ENCODE measurements at regions not wholly inside any gene's neighbourhood (a gene's known extent, or its start where the extent isn't known, plus 50 kb on each side); places are given as distances from the start of the nearest gene placed in this dataset.

- H3K9me3 ChIP-seq (replicated peaks; ENCODE audit: insufficient read depth, low read length) = no peaks in the 10 kb centered on the region
- H3K4me1 ChIP-seq (ENCODE audit: low read length) = no peaks in the 10 kb centered on the region
- peaks cover 15% of the 10 kb centered on the region; the same call in 1 of the 2 replicates for H3K27me3 ChIP-seq (replicated peaks; ENCODE audit: insufficient read depth, low read length)
- H2AFZ ChIP-seq (ENCODE audit: low read length) = no peak overlapping the region
- no peaks in the 10 kb centered on the region for H3K9me2 ChIP-seq (replicated peaks; ENCODE audit: insufficient read depth, low read length)
- no peaks in the 10 kb centered on the region for H3F3A ChIP-seq (ENCODE audit: insufficient read depth, low read length)
- TF ChIP-seq CTCF (IDR thresholded peaks at IDR 0.05; ENCODE audit: low read length) (no peak), EZH2phosphoT487 (IDR thresholded peaks at IDR 0.05; ENCODE audit: low read length) (no peak), EZH2 (optimal IDR thresholded peaks at IDR 0.05; ENCODE audit: low read depth, low read length) (no peak)
- no peaks in the 10 kb centered on the region for H3K36me3 ChIP-seq (replicated peaks; ENCODE audit: insufficient read depth, low read length)
- no peaks in the 10 kb centered on the region for H3K79me2 ChIP-seq (ENCODE audit: low read length)
- H4K20me1 ChIP-seq (ENCODE audit: insufficient read depth, low read length) = no peaks in the 10 kb centered on the region
- H3K4me3 ChIP-seq (ENCODE audit: low read length) = no peak overlapping the region
- no peak overlapping the region for H3K27ac ChIP-seq (ENCODE audit: low read length)
- DNase-seq = no peak
- H3K4me2 ChIP-seq (ENCODE audit: low read depth, low read length) = no peak overlapping the region
- H3K9ac ChIP-seq (ENCODE audit: low read length) = no peak overlapping the region
Observed at GRCh38 chr5:2143088-2143487, 260.4 kb upstream of the IRX4 start.

- TF ChIP-seq CTCF (IDR thresholded peaks at IDR 0.05; ENCODE audit: low read length) = no peak
- TF ChIP-seq EZH2 (optimal IDR thresholded peaks at IDR 0.05; ENCODE audit: low read depth, low read length) = no peak
- no peak for TF ChIP-seq EZH2phosphoT487 (IDR thresholded peaks at IDR 0.05; ENCODE audit: low read length)
- Histone ChIP-seq H3K27me3 (replicated peaks; ENCODE audit: insufficient read depth, low read length) (peaks cover 15% of the 10 kb centered on the region; the same call in 1 of the 2 replicates), H3K4me2 (ENCODE audit: low read depth, low read length) (peak overlapping the region; percentile 21; the same call in 1 of the 2 replicates)
Observed at GRCh38 chr5:2142456-2142954, 259.8 kb upstream of the IRX4 start.

GRCh38 chr5:2141254-2142000 lies 258.7 kb upstream of the IRX4 start:
- no peak overlapping the region for H3K4me2 ChIP-seq (ENCODE audit: low read depth, low read length)
- TF ChIP-seq CTCF (IDR thresholded peaks at IDR 0.05; ENCODE audit: low read length) (no peak), EZH2 (optimal IDR thresholded peaks at IDR 0.05; ENCODE audit: low read depth, low read length) (no peak), EZH2phosphoT487 (IDR thresholded peaks at IDR 0.05; ENCODE audit: low read length) (no peak)

More at GRCh38 chr5:2142456-2142954, 259.8 kb upstream of the IRX4 start:
- DNase-seq = no peak
- Histone ChIP-seq H4K20me1 (ENCODE audit: insufficient read depth, low read length) (no peaks in the 10 kb centered on the region), H3K9ac (ENCODE audit: low read length) (no peak overlapping the region), H3K79me2 (ENCODE audit: low read length) (no peaks in the 10 kb centered on the region), H3K4me3 (ENCODE audit: low read length) (peak overlapping the region; percentile 27; the same call in 1 of the 2 replicates), H2AFZ (ENCODE audit: low read length) (no peak overlapping the region), H3K36me3 (replicated peaks; ENCODE audit: insufficient read depth, low read length) (no peaks in the 10 kb centered on the region), H3K9me2 (replicated peaks; ENCODE audit: insufficient read depth, low read length) (no peaks in the 10 kb centered on the region), H3F3A (ENCODE audit: insufficient read depth, low read length) (no peaks in the 10 kb centered on the region), H3K27ac (ENCODE audit: low read length) (no peak overlapping the region), H3K9me3 (replicated peaks; ENCODE audit: insufficient read depth, low read length) (no peaks in the 10 kb centered on the region), H3K4me1 (ENCODE audit: low read length) (no peaks in the 10 kb centered on the region)

More at GRCh38 chr5:2141254-2142000, 258.7 kb upstream of the IRX4 start:
- no peaks in the 10 kb centered on the region for H3K4me1 ChIP-seq (ENCODE audit: low read length)
- no peaks in the 10 kb centered on the region for H3F3A ChIP-seq (ENCODE audit: insufficient read depth, low read length)
- H3K9ac ChIP-seq (ENCODE audit: low read length) = no peak overlapping the region
- no peaks in the 10 kb centered on the region for H3K9me3 ChIP-seq (replicated peaks; ENCODE audit: insufficient read depth, low read length)
- H3K36me3 ChIP-seq (replicated peaks; ENCODE audit: insufficient read depth, low read length) = no peaks in the 10 kb centered on the region
- no peaks in the 10 kb centered on the region for H3K9me2 ChIP-seq (replicated peaks; ENCODE audit: insufficient read depth, low read length)
- H3K27me3 ChIP-seq (replicated peaks; ENCODE audit: insufficient read depth, low read length) = peaks cover 15% of the 10 kb centered on the region; the same call in 1 of the 2 replicates
- no peak overlapping the region for H3K4me3 ChIP-seq (ENCODE audit: low read length)
- no peak for DNase-seq
- H3K79me2 ChIP-seq (ENCODE audit: low read length) = no peaks in the 10 kb centered on the region
- H4K20me1 ChIP-seq (ENCODE audit: insufficient read depth, low read length) = no peaks in the 10 kb centered on the region
- H3K27ac ChIP-seq (ENCODE audit: low read length) = no peak overlapping the region
- no peak overlapping the region for H2AFZ ChIP-seq (ENCODE audit: low read length)
